HG03175 (cell line): ENCODE measurements at regions not wholly inside any gene's neighbourhood (a gene's known extent, or its start where the extent isn't known, plus 50 kb on each side); places are given as distances from the start of the nearest gene placed in this dataset.

Source experiments
- ATAC-seq: cut with Tn5 transposase; IDR thresholded peaks from one replicate; pipeline ENCODE4 v1.9.1; 2021; ENCODE audit warnings: mild to moderate bottlenecking, moderate library complexity; ENCODE audit not compliant: unreplicated experiment

DNA sequence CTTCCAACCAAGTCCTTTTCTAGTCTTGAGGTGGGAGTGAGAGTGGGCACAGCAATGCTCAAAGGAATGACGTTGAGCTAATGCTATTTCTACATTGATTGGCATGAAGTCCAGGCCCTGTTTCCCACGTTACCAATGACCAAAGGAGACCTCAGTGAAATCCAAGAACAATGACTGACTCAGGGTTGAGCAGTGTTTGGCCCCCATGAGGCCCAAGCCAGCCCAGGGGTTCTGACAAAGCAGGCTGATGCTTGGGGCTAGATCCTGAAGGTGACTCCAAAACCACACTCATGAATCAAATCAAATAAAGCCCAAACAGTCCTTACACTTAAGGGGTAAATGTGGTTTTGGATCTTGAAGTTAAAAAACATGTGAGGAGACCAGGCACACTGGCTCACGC is 278.5 kb upstream of the GJB5 start:
- no peak for ATAC-seq

DNA sequence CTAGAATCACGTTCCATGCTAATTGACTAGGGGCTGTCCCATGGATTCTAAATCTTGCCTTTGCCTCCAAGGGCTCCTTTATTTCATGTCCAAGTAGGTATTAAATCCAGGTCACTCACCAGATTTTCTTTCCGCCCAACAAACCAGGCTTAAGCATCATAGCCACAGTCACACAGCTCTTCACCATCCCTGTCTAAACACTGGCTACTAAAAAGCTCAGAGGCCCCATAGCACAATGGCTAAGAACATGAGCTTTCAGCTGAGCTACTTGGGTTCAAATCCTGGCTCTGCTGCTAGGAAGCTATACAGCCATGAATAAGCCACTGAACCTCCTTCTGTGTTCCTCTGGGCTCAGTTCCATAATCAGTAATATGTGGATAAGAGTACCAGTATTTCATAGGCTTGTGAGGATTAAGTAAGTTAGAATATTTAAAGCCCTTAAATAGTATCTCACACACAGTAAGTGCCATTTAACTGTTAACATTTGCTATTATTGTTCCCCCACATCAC is 277.2 kb upstream of the GJB5 start:
- ATAC-seq: no peak

DNA sequence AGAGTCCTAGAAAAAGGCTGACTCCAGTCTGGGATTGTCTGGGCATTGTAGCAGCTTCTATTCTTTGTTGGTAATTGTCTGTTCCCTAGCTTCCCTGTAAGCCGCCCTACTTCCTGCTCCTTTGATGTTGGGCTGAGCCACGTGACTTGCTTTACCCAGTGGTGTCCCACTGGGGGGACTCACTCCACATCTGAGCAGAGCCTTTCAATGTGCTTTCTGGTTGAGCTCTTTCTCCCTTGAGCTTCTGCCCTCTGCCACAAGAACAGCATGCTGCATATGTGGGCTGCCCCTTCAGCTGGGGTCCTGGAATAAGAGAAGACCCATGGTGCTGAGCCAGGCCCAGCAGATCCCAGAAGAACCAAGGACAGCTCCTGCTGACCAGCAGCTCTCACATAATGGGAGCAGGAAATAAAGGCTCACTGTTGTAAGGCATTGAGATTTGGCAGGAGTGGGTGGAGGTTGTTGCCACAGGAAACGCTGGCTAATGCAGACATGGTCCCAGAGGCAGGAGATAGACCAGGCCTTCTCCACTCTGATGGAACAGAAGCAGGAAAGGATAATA is 276.3 kb upstream of the GJB5 start:
- no peak for ATAC-seq

DNA sequence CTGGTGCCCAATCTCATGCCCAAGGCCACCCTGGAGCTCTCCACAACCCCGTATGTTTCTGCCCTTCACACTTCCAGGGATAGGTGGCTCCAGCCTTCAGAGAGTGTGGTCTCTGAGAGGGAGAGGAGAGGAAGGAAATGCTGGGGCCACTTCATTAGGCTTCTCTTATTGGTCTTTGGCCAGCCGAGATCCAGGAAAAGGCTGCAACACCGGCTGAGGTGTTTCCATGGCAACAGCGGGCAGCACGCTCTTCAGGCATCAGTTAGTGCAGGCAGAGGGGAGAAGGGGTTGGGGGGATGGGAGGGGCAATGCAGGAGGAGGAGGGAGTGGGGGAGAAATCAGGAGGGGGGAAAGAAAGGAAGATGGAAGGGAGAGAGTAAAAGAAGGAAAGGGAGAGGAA is 275.1 kb upstream of the GJB5 start:
- ATAC-seq: no peak

DNA sequence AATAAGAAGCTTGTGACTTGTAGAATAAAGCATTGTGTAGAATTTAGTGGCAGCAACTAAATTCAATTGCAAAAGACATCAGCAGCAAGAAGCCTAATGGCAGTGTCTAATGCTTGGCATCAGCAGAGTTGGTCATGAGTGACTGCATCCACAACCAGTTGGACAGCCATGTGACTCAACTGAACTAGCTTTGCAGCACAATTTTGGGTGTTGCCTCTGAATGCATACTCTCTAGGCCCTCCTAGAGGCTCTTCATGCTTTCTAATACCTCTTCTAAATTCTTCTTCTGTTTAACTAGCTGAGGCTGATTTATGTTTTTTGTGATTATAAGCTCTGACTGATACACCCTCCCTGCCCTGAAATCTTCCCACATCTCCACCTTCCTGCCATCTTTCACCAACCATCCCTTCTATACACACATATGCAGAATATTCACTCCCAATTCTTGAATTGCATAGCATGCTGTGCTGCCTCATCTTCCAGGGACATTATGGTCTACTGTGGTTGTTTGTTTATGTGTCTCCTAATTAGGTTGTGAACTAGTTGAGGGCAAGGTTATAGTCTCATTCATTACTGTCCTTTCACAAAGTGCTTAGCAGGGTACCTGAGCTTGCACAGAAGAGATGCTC is 266.7 kb upstream of the GJB5 start:
- ATAC-seq: no peak

DNA sequence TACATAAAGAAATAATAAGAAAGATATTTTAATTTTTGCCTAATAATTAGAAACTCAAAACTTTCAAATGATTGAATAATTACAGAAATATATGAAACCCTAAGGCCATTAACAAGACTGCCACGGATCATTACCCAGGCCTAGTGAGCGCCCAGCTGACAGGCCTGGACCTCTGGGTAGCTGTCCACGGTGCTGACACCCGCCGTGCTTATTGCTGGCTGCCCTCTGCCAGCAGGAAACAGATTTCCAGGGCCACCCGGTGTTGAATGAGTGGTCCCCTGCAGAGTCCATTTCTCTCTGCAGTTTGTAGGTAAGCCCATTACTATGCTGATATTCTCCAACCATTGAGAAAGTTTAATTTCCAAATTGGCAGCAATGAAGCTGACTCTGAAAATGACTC is 254.4 kb upstream of the GJB5 start:
- ATAC-seq: no peak

DNA sequence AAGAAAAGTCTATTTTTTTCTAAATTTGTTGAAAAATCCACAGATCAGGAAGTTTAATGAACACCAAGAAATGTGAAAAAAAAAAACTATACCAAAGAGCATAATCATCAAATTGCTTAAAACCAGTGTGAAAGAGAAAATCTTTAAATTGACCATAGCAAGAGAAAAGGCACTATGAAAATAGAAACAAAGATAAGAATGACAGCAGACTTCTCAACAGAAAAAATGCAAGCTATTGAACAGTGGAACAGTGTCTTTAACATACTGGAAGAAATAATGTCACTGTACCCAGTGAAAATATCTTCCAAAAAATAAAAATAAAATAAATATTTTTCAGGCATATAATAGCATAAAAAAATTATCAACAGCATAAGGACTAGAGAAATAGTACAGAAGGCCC is 243.0 kb upstream of the GJB5 start:
- no peak for ATAC-seq

DNA sequence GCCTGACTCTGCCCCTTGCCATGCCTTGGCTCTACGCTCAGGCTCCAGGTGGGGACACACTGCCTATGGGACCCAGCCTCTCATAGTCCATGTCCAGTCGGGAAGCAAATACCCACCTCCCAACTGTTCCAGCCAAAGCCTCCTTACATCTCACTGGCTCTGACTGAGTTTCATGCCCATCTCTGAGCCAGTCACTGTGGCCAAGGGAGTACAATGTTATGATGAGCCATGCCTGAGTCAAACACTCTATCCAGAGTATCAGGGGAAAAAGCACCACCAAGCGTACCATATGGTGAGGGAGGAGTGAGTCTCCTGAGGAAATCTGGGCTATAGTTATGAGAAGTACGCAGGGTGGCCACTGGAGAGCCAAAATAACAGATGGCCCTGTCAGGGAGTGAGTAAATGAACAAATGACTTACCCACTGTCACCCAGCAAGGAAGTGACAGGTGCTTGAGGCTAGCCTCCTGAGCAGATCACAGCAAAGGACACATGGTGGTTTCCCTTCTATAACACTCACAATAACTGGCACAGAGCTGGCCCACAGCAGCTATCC is 236.6 kb upstream of the GJB5 start:
- ATAC-seq: no peak

DNA sequence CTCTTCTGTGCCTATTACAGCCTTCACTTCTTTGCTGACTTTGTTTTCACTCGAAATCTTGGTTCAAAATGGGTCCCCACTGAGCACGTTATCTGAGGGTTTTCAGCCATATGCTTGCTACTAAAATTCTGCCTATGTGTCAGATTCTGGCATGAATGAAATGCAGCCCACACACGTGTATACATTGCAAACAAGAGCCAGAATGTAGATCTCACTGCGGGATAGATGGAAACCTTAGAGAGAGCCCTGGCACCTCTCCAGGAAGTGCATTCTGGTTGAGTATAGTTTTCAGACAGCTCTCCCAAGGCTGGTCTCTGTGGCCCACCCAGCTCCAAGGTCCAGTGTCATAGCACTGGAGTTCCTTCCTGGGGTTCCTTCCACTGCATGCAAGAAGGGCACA is 234.7 kb upstream of the GJB5 start:
- no peak for ATAC-seq

DNA sequence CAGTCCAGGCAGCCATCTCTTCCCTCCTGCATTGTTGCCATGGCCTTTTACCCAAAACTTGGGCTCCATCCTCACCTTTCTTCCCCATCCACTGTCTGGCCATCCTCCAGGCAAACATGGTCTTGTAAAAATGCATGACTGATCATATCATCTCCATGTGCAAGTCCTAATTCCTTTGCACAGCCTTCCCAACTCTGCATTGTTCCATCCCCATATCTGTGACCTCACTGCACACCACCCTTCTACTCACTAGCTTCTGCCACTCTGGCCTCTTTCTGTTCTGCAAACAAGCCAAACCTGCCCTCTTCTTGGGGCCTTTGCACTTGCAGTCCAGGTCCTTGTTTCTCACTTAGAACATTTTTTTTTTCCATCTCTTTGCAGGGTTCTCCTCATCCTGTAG is 230.1 kb upstream of the GJB5 start:
- ATAC-seq: no peak

DNA sequence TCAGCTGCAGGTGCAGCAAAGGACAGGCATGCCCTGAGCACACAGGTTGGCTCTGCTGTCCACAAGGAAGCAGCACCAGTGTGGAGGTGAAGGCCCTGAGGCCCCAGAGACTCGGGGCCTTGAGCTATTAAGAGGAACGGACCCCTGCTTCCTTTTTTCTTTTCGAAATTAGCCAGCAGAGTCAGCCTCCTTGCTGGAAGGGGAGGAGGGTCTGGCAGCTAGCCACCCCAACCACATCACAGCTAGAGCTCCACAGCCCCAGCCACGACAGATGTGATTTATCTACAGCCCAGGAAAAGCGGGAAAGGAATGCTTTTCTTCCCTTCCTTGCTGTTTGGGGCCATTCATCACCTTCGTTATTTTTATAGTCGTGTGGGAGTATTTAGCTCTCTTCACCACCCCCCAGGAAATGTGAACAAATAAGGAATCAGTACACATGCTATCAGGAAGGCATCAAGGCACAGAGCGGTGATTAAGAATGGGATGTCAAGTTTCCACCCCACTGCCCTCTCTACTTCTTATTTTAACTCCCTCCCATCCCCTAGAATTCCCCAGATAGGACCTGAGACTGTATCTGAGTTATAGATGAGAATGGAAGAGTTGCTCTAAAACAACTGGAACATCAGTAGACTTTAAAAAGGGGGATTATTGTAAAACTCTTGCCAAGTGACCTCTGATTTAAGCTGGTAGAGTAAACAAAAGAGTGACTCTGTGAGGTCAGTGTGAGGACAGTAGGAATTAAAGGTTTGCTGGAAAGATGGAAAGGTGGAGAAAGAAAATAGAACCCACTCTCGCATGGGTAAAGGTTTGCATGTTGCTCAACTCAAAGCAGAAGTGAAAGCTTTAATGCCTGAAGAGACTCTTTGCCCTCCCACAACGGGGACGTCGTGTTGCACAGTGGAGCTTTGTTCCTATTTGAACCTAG is 224.7 kb upstream of the GJB5 start:
- ATAC-seq: peak; percentile 59

DNA sequence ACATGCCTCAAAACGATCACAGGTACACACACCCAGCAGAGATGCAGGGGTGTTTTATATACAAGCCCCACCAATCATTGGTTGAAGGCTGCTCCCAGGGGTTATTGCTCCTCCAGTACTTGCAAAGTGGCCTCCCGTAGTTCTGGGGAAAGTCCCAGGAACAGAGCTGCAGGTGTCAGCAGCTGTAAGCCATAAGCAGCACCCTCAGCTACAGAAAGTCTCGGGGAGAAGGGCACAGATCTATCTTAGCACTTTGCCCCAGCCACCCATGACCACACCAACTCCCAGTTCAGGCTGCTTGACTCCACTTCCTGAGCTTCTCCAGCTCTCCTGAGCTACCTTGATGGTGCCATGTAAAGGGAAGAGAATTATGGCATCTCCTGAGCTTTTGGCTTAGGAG is 222.7 kb upstream of the GJB5 start:
- no peak for ATAC-seq

DNA sequence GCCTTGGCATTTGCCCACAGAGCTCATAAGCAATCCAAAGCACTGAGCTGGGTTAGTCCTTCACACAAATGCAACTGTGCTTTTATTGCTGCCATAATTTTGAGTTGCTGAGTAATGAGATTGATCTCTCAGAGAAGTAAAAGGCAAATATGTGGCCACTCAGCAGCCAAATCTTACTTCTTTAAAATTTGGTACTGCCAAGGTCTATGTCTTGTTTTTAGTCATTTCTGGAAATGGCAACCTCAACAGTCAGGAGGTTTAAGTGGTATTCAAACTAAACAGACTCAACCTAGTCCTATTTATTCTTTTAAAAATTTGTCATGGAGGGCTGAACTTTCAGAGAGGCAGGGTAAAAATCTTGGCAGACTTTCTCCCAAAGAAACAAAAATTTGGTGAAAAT is 216.4 kb upstream of the GJB5 start:
- ATAC-seq: no peak

DNA sequence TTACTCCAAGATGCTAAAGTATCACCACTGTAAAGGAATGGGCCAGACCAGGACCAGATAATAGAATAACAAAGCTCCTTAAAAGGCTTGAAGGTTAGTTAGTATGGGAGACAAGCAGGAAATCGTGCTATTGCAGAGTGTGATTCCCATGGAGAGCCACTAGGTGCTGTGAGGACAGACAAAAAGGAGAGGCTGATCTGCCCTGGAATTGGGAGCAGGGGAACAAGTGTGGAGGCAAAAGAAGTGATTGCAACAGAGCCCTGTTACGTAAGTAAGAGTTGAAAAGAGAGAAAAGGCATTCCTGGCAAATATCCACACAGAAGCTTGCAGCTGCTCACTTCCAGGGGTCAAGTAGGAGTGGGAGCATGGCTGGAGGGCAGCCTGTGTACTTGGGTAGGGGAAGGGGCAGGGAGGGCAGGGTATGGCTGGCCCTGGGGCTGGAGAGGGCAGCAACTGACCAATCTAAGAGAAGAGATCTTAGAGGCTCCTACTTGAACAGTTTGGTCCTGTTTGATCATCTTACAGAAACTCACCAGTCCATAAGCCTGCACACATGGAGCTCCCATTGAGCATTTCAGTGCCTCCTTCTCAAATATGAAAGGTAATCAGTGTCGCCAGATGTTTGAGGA is 207.7 kb upstream of the GJB5 start:
- no peak for ATAC-seq

DNA sequence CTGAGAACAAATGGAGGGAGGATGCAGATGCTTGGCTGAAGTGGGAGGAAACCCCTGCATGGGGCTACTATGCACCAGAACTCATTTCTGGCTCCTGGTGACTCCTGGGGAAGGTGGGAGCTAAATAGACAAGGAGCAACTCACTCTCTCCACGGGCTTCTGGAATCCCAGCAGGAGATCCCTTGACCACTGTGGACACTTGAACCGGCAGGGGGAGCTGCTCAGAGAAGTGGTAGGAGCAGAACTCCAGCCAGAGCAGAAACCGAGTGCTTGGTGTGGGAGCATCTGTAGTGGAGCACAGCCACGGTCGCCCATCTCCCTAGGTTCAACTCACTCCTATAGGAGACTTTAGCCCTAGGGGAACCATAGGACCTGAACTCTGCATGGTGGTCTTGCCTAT is 205.6 kb upstream of the GJB5 start:
- no peak for ATAC-seq

DNA sequence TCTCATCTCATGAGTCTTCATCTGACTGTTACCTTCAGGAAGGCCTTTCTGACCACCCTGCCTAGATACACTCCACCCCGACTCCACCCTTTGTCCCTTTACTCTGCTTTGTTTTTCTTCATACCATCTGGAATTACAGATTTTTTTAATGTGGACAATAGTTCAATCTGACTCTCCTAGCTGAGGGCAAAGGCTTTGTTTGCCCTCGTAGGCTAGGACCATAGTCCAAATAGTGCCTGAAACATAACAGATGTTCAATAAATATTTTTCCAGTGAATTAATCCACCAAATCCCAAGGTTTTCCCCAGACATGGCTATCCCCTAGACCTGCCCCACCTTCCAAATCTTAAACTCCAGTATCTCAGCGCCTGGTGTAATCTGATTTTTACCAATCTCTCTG is 176.5 kb upstream of the GJB5 start:
- ATAC-seq: no peak

DNA sequence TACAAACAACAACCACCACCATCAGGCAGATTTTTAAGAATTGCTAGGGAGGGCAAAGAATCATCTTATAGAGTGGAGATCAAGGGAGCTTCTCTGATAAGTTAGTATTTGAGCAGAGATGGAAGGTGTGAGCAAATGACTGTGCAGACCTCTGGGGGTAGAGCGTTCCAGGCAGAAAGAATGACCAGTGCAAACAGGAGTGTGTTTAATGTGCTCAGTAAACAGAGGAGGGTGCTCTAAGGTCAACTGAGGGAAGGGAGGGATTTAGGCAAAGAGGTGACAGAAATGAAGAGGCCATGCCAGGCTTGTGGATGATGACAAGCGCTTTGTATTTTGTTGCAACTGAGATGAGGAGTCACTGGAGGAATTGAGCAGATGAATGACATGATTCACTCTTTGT is 172.5 kb upstream of the GJB5 start:
- ATAC-seq: no peak

DNA sequence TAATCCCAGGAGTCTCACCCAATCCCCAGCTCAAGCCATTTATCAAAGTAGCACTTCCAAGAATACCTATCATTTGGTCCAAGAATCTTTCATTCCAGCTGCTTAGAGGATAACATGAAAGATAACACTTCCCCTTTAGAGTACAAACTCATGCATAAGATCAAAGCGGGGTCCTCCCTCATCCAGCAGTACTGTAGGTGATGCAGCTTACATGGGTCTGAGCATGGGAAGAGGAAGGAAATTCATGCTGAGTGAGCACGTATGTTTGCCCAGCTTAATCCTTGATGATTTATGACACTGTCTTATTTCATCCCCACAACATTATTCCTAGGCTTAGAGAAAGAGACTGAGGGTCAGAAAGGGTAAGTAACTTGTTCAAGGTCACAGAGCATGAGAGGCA is 167.1 kb upstream of the GJB5 start:
- ATAC-seq: no peak

DNA sequence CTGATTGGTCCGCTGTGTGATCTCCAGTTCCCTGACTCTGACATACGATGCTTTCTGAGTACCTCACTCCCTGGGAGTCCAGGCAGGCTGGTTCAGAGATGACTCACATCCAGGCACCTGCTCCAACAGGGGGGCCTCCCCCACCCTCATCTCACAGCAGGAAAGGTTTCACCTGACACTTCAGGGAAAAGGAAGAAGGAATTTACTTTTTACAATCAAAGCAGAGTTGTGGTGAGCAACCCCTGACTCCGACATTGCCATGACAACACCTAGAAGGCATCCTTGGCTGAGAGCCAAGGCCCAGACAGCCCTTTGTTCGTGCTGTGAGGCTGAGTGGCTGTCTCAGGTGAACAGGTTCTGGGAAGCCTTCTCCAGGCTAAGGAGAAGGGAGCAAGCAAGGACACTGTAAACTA is 164.6 kb upstream of the GJB5 start:
- no peak for ATAC-seq

DNA sequence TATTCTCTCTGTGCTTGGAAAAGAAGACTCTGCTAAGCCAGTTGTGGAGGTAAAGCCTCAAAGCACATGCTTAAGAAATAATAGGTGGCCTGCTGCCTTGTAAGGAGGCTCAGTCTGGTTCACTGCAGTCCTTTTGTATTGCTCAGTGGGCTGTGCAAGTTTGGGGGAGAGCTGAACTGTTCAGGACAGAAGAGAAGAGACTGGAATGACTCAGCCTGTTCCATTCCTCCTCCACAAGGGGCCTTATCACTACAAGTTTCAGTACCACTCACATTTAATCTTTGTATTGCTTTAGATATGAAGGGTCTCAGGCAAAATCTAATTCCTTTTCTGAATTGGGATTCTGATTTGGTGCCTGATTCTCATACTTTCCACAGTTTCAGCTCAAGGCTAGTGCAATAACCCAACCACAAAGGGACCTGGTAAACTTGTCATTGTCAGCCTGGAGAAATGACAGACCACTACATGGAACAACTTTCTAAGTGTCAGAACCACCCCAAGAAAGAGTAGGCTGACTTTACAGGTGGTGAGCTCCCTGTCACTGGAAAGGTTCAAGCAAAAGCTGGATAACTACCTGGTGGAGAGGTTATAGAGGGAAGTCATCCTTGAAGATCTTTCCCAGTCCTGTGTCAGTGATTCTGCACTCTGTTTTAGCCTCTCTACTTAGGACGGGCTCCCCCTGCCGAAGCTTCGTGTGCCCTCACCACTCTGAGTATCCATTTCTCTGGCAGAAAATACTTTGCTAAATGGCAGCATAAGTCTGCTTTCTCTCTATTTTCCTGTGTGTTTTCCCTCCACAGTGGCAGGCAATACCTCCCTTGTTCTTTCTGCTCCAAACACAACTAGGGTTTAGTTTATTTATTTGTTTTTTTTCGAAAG is 162.9 kb upstream of the GJB5 start:
- no peak for ATAC-seq
